MM.1S (cell line): ENCODE measurements at regions not wholly inside any gene's neighbourhood (a gene's known extent, or its start where the extent isn't known, plus 50 kb on each side); places are given as distances from the start of the nearest gene placed in this dataset.

Experiments
- CTCF ChIP-seq: fragments of 300-600 bp; sonication (generic); IDR thresholded peaks from 2 replicates; pipeline ENCODE4 v1.5.1; 2016; ENCODE audit warnings: antibody characterized with exemption, low read length, mixed read lengths
- EZH2 ChIP-seq: fragments of 300-600 bp; sonication (generic); optimal IDR thresholded peaks from 2 replicates; pipeline ENCODE3; 2017; ENCODE audit warnings: low read depth, mild to moderate bottlenecking, antibody characterized with exemption, low read length, mixed read lengths
- EZH2phosphoT487 ChIP-seq: fragments of 300-600 bp; sonication (generic); IDR thresholded peaks from 2 replicates; pipeline ENCODE4 v1.6.1; 2018; ENCODE audit warnings: antibody characterized with exemption, low read length

- TF ChIP-seq CTCF (no peak), EZH2 (no peak), EZH2phosphoT487 (no peak)
Observed at GRCh38 chr1:5494518-5494917, 497.7 kb downstream of the NPHP4 start.
